ENCODE measurements at regions not wholly inside any gene's neighbourhood (a gene's known extent, or its start where the extent isn't known, plus 50 kb on each side); places are given as distances from the start of the nearest gene placed in this dataset.

- TF ChIP-seq POLR2A (IDR thresholded peaks at IDR 0.05; ENCODE audit: low read depth, low read length) (no peak), POLR2AphosphoS5 (IDR thresholded peaks at IDR 0.05; ENCODE audit: low read depth, low read length) (no peak), SPI1 (IDR thresholded peaks at IDR 0.05; ENCODE audit: low read depth, low read length) (no peak)
Measured at GRCh38 chr5:133809801-133810200, 158.6 kb downstream of the C5orf15 start.
